ENCODE measurements at regions not wholly inside any gene's neighbourhood (a gene's known extent, or its start where the extent isn't known, plus 50 kb on each side); places are given as distances from the start of the nearest gene placed in this dataset.

DNA sequence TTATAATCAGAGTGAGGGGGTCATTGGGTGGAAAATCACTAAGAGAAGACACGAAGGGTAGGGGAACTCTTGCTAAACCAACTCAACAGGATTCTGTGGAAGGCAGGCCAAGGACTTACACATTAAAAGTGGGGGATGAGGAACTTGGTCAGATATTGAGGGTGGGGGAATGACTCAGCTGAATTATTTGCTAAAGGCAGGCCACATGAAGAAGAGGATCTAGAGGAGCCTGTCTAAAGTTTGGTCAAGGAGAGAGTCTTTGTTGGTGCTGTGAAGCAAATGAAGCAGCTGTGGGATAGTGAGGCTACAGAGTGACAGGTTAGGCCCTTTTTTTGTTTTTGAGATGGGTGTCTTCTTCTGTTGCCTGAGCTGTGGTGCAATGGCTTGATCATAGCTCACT, 63.9 kb upstream of the SPRY4 start:
- Mint-ChIP-seq H3K9me3 (ENCODE audit: unreplicated experiment) (no peaks in the 10 kb centered on the region), H3K27me3 (ENCODE audit: insufficient read depth, unreplicated experiment) (no peaks in the 10 kb centered on the region), H3K4me1 (ENCODE audit: insufficient read depth, unreplicated experiment) (peaks cover 15% of the 10 kb centered on the region), H3K36me3 (ENCODE audit: insufficient read depth, unreplicated experiment) (no peaks in the 10 kb centered on the region), H3K27ac (ENCODE audit: low read depth, unreplicated experiment) (no peak overlapping the region), H3K4me3 (ENCODE audit: unreplicated experiment) (no peak overlapping the region)
- BruUV-seq (replicated peaks), result no TSS peak
- intact Hi-C loops (cut with micrococcal nuclease), result no loop called here
- ChIA-PET CTCF (interaction anchor here (0.6 kb wide), 1 partner anchor 244 kb away, joined by 3 read pairs; no protein-coding TSS in a partner anchor), POLR2A (no interaction called here)
- DNase-seq (ENCODE audit: unreplicated experiment), result peak; percentile 18
- TF ChIP-seq, protein P1, sequence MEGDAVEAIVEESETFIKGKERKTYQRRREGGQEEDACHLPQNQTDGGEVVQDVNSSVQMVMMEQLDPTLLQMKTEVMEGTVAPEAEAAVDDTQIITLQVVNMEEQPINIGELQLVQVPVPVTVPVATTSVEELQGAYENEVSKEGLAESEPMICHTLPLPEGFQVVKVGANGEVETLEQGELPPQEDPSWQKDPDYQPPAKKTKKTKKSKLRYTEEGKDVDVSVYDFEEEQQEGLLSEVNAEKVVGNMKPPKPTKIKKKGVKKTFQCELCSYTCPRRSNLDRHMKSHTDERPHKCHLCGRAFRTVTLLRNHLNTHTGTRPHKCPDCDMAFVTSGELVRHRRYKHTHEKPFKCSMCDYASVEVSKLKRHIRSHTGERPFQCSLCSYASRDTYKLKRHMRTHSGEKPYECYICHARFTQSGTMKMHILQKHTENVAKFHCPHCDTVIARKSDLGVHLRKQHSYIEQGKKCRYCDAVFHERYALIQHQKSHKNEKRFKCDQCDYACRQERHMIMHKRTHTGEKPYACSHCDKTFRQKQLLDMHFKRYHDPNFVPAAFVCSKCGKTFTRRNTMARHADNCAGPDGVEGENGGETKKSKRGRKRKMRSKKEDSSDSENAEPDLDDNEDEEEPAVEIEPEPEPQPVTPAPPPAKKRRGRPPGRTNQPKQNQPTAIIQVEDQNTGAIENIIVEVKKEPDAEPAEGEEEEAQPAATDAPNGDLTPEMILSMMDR (IDR thresholded peaks at IDR 0.05; ENCODE audit: unreplicated experiment), result no peak

DNA sequence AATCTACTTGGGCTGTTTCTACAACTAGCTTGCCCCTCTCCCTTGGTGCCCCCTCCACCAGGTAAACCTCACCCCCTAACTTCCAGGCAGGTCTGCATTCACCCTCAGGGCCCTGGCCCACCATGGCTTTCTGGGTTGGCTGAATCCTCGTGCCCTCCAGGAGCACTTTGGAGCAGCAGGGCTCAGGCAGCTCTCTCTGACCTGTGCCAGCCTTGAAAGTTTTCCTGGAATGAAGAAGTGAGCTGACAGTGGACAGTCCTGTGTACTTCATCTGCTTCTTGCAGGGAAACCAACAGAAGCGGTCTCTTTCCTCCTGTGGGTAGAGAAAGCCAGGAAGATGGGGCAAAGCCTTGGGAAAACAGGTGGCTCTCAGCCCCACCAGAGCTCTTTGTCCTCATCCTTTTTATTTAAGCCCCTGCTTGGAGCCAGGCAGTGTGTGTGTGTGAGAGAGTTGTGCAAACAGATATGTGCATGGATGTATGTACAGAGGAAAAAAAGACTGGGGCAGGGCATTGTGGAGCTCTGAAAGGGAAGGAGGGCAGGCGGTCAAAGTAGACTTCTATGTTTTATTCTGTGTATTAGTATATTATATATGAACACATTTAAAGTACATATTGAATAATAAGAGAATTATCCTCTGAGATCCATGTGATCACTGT, 62.3 kb upstream of the SPRY4 start:
- H3K4me1 Mint-ChIP-seq (ENCODE audit: insufficient read depth, unreplicated experiment), result peaks cover 15% of the 10 kb centered on the region

DNA sequence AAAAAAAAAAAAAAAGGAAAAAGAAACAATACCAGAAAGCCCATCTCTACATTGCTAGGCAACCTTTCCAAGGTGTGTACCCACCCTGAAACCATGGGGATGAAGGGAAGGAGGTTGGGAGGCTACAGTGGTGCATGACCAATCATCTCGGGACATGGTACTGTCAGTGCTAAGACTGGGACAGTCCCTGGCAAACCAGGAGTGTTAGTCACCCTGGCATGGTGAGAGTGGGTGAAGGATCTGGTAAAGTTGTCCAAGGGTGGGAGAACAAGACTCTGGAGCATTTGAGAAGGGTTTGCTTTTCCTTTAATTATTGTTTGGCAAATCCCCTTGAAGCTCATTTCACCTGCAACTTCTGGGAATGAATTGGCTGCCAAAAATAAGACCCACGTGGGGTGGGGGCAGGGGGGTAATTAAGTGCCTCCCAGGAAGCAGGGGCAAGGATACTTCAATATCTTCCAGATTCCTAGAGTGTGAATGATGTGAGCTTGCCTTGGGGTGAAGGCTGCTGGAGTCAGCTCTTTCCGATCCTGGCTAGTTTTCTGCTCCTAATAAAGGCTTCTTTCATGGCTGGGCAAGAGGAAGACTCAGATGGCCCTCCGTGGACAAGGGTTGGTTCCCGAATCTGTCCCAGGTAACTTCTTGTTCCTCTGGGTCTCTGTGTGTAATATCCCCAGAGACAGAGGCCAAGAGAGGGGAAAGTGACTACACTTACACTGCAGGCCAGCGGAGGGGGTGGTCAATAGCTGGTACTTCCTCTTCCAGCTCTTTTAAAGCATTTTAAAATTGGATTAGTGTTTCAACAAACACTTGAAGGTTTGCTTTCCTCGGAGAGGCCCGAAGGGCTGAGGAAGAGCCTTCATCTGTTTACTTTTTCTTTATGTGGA, 61.6 kb upstream of the SPRY4 start:
- ChIA-PET CTCF (interaction anchor here (0.6 to 1.3 kb wide), 3 partner anchors 11 to 199 kb away, joined by 3 to 4 read pairs (median 3); no protein-coding TSS in a partner anchor), POLR2A (interaction anchor here (0.5 to 0.9 kb wide), 3 partner anchors 123 to 223 kb away, joined by 3 read pairs; no protein-coding TSS in a partner anchor)
- no peaks in the 10 kb centered on the region for H3K27me3 Mint-ChIP-seq (ENCODE audit: insufficient read depth, unreplicated experiment)
- no peaks in the 10 kb centered on the region for H3K9me3 Mint-ChIP-seq (ENCODE audit: unreplicated experiment)
- H3K4me3 Mint-ChIP-seq (ENCODE audit: unreplicated experiment), result no peak overlapping the region
- DNase-seq (ENCODE audit: unreplicated experiment), result peak; percentile 35
- TF ChIP-seq, protein P1 (IDR thresholded peaks at IDR 0.05; ENCODE audit: unreplicated experiment), result no peak
- H3K36me3 Mint-ChIP-seq (ENCODE audit: insufficient read depth, unreplicated experiment), result no peaks in the 10 kb centered on the region
- BruUV-seq (replicated peaks), result no TSS peak
- peaks cover 15% of the 10 kb centered on the region for H3K4me1 Mint-ChIP-seq (ENCODE audit: insufficient read depth, unreplicated experiment)
- H3K27ac Mint-ChIP-seq (ENCODE audit: low read depth, unreplicated experiment), result no peak overlapping the region
- intact Hi-C loops (cut with micrococcal nuclease), result no loop called here

More for the DNA sequence above, 62.3 kb upstream of the SPRY4 start:
- TF ChIP-seq, protein P1 (IDR thresholded peaks at IDR 0.05; ENCODE audit: unreplicated experiment), result no peak
- Mint-ChIP-seq H3K27ac (ENCODE audit: low read depth, unreplicated experiment) (no peak overlapping the region), H3K27me3 (ENCODE audit: insufficient read depth, unreplicated experiment) (no peaks in the 10 kb centered on the region), H3K9me3 (ENCODE audit: unreplicated experiment) (no peaks in the 10 kb centered on the region), H3K4me3 (ENCODE audit: unreplicated experiment) (no peak overlapping the region), H3K36me3 (ENCODE audit: insufficient read depth, unreplicated experiment) (no peaks in the 10 kb centered on the region)
- intact Hi-C loops (cut with micrococcal nuclease), result no loop called here
- DNase-seq (ENCODE audit: unreplicated experiment), result no peak
- CTCF ChIA-PET, result interaction anchor here (1.3 kb wide), 1 partner anchor 19 kb away, joined by 3 read pairs; no protein-coding TSS in a partner anchor
- POLR2A ChIA-PET, result no interaction called here
- no TSS peak for BruUV-seq (replicated peaks)

DNA sequence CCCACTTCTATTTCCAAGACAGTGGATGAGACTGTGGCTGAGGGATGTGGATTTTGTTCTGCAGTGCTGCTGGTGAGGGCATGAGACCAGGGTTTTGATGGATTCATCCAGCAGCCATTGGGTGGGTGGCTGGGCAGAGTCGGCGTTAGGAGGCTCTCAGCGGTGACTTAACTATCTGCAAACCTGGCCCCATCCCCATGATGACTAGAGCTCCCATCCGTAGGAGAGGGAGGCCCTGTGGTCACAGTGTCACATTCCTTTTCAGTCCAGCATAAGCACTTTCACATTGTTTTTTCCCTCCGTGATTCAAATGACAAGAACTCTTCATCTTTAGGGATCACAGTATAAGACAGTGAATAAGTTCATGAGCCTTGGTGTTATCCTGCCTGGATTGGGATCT, 60.4 kb upstream of the SPRY4 start:
- Mint-ChIP-seq H3K4me3 (ENCODE audit: unreplicated experiment) (no peak overlapping the region), H3K4me1 (ENCODE audit: insufficient read depth, unreplicated experiment) (peaks cover 15% of the 10 kb centered on the region), H3K9me3 (ENCODE audit: unreplicated experiment) (no peaks in the 10 kb centered on the region), H3K36me3 (ENCODE audit: insufficient read depth, unreplicated experiment) (no peaks in the 10 kb centered on the region), H3K27ac (ENCODE audit: low read depth, unreplicated experiment) (no peak overlapping the region), H3K27me3 (ENCODE audit: insufficient read depth, unreplicated experiment) (no peaks in the 10 kb centered on the region)
- no peak for DNase-seq (ENCODE audit: unreplicated experiment)
- BruUV-seq (replicated peaks), result no TSS peak
- TF ChIP-seq, protein P1 (IDR thresholded peaks at IDR 0.05; ENCODE audit: unreplicated experiment), result no peak
- ChIA-PET POLR2A (no interaction called here), CTCF (no interaction called here)
- intact Hi-C loops (cut with micrococcal nuclease), result no loop called here
